HUES48 (cell line): ENCODE measurements at regions not wholly inside any gene's neighbourhood (a gene's known extent, or its start where the extent isn't known, plus 50 kb on each side); places are given as distances from the start of the nearest gene placed in this dataset.

Experiments
- H3K27ac ChIP-seq: one replicate; pipeline ENCODE4 v1.7.0; 2013; ENCODE audit warnings: low read depth, low read length, inconsistent platforms
- H3K27me3 ChIP-seq: 2 replicates; pipeline ENCODE4 v1.6.1; 2013; ENCODE audit warnings: mild to moderate bottlenecking, low read length; ENCODE audit not compliant: control insufficient read depth, insufficient read depth
- H3K36me3 ChIP-seq: 2 replicates; pipeline ENCODE4 v1.6.1; 2013; ENCODE audit warnings: low read length; ENCODE audit not compliant: control insufficient read depth, insufficient read depth
- H3K4me1 ChIP-seq: 2 replicates; pipeline ENCODE4 v1.6.1; 2013; ENCODE audit warnings: mild to moderate bottlenecking, low read length; ENCODE audit not compliant: control insufficient read depth, insufficient read depth
- H3K4me3 ChIP-seq: 2 replicates; pipeline ENCODE4 v1.5.1; 2013; ENCODE audit warnings: mild to moderate bottlenecking, low read depth, low read length
- H3K9ac ChIP-seq: 2 replicates; pipeline ENCODE4 v1.6.1; 2013; ENCODE audit warnings: mild to moderate bottlenecking, low read depth, low read length, moderate library complexity
- H3K9me3 ChIP-seq: 2 replicates; pipeline ENCODE4 v1.6.1; 2013; ENCODE audit warnings: low read length; ENCODE audit not compliant: control insufficient read depth, insufficient read depth

- no peak overlapping the region for H3K27ac ChIP-seq
Measured at GRCh38 chrX:7235071-7235470, 87.1 kb upstream of the PUDP start.

DNA sequence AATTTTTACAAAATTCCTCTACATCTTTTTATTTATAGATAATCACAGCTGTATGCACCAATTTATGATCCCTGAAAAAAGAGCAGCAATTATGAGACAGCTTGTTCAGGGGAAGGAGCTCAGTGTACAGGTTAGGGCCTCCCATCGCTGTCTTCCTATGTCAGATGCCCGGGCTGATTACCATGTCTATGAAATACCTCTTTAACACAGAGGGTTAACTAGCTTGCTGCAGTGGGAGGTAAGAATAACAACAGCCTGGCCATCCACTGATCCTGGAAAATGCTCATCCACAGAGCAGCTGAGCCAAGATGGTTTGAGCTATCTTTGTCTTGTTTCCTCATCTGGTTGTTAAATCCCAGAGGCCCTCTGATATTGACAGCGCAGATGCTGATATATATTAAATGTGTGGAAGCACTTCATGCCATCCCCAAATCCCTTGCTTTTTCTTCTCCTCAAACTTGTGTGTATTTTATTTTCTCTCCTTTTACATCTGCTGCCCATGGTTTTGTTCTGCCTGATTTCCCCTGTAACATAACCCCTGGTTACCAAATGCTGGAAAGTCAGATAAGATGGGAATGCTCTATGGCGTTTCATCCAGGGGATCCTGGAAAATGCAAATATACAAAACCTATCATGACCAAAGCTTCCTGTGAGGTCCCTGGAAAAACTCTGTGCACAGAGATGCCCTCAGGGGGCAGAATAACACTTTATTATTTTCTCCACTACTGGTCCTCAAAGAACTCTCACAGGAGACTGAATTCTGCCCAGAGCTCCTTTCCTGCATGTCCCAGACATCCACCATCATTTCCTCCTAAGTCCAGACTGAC lies 85.8 kb upstream of the PUDP start:
- no peak overlapping the region for H3K9ac ChIP-seq
- H3K36me3 ChIP-seq, result no peaks in the 10 kb centered on the region
- no peaks in the 10 kb centered on the region for H3K9me3 ChIP-seq
- no peak overlapping the region for H3K4me3 ChIP-seq
- H3K4me1 ChIP-seq, result peaks cover 22% of the 10 kb centered on the region
- peaks cover 20% of the 10 kb centered on the region for H3K27me3 ChIP-seq
- no peak overlapping the region for H3K27ac ChIP-seq

More at GRCh38 chrX:7235071-7235470, 87.1 kb upstream of the PUDP start:
- Histone ChIP-seq H3K27me3 (peaks cover 20% of the 10 kb centered on the region), H3K9me3 (no peaks in the 10 kb centered on the region), H3K4me3 (no peak overlapping the region), H3K9ac (no peak overlapping the region), H3K36me3 (no peaks in the 10 kb centered on the region), H3K4me1 (peaks cover 22% of the 10 kb centered on the region)

DNA sequence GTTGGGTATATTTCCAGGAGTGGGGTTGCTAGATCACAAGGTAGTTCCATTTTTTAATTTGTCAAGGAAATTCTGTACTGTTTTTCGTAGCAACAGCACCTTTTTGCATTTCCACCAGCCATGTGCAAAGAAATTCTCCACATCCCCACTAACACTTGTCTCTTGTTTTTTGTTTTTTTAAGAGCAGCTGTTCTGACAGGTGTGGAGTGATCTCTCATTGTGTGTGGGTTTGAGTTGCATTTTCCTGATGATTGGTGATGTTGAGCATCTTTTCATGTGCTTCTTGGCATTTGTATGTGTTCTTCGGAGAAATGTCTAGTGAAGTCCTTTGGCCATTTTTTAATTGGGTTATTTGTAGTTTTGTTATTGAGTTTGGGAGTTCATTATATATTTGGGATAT lies 80.3 kb upstream of the PUDP start:
- Histone ChIP-seq H3K4me3 (no peak overlapping the region), H3K9me3 (no peaks in the 10 kb centered on the region), H3K9ac (no peak overlapping the region), H3K36me3 (no peaks in the 10 kb centered on the region), H3K27ac (no peak overlapping the region), H3K27me3 (no peaks in the 10 kb centered on the region; the same call in none of the 2 replicates), H3K4me1 (no peaks in the 10 kb centered on the region)

- no peaks in the 10 kb centered on the region for H3K27me3 ChIP-seq
- no peaks in the 10 kb centered on the region for H3K4me1 ChIP-seq
- no peak overlapping the region for H3K9ac ChIP-seq
- H3K27ac ChIP-seq, result no peak overlapping the region
- no peaks in the 10 kb centered on the region for H3K36me3 ChIP-seq
- H3K9me3 ChIP-seq, result no peaks in the 10 kb centered on the region
- H3K4me3 ChIP-seq, result no peak overlapping the region
Measured at GRCh38 chrX:7225338-7225737, 77.4 kb upstream of the PUDP start.

DNA sequence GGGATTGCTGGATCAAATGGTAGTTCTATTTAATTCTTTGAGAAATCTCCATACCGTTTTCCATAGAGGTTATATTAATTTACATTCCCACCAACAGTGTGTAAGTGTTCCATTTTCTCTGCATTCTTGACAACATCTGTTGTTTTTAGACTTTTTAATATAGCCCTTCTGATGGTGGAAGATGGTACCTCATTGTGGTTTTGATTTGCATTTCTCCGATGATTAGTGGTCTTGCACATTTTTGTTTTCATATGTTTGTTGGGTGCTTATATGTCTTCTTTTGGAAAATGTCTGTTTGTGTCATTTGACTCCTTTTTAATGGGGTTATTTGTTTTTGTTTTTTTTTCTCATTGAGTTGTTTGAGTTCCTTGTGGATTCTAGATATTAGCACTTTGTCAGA lies 75.3 kb upstream of the PUDP start:
- Histone ChIP-seq H3K4me1 (peaks cover 10% of the 10 kb centered on the region), H3K4me3 (no peak overlapping the region), H3K9me3 (no peaks in the 10 kb centered on the region), H3K36me3 (no peaks in the 10 kb centered on the region), H3K27ac (no peak overlapping the region), H3K9ac (no peak overlapping the region), H3K27me3 (no peaks in the 10 kb centered on the region)

DNA sequence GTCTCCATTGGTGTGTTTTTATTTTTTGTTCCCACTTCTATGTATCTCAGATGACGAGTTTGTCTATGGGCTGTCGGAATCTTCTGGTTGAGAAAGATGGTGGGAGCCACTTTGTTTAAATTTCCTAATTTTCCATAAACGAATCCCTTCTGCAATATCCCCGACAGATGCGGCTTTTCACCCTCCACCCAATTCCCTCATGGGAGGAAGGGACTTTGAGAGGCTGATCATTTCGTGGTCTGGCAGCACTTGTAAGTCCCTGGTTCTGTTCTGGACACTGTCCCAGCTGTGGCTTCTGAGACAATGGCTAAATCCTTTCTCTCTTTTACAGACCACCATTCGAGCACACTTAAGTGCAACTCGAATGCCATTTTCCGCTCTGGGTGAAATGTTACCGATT lies 72.2 kb upstream of the PUDP start:
- Histone ChIP-seq H3K4me3 (no peak overlapping the region), H3K27ac (no peak overlapping the region), H3K9me3 (no peaks in the 10 kb centered on the region), H3K27me3 (no peaks in the 10 kb centered on the region), H3K36me3 (no peaks in the 10 kb centered on the region), H3K4me1 (peaks cover 12% of the 10 kb centered on the region), H3K9ac (no peak overlapping the region)

DNA sequence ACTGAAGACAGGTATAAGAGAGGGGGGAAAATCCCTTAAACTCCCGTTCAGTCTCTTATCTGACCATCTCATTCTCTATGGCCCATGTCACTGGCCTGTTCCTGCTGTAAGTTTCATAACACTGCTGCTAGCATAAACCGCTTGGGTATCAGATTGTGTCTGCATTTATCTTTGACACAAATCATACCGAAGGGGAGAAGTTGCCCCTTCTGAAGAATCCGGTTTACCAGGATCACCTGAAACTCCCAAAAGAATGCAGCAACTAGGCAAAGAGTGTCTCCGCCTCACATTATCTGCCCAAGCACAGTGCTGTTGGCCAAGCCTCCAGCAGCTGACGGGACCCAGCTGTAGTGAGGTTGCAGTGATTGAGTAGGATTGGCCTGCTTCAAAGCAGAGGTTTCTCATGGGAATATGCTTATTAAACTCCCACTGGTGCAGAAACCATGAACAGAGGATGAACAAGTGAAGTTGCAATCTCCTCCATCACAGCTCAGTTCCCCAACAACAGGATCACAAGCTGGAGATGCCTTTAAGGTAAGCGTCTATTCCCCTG lies 71.3 kb upstream of the PUDP start:
- peaks cover 12% of the 10 kb centered on the region for H3K4me1 ChIP-seq
- H3K36me3 ChIP-seq, result no peaks in the 10 kb centered on the region
- H3K9ac ChIP-seq, result no peak overlapping the region
- no peaks in the 10 kb centered on the region for H3K27me3 ChIP-seq
- no peaks in the 10 kb centered on the region for H3K9me3 ChIP-seq
- no peak overlapping the region for H3K4me3 ChIP-seq
- no peak overlapping the region for H3K27ac ChIP-seq

DNA sequence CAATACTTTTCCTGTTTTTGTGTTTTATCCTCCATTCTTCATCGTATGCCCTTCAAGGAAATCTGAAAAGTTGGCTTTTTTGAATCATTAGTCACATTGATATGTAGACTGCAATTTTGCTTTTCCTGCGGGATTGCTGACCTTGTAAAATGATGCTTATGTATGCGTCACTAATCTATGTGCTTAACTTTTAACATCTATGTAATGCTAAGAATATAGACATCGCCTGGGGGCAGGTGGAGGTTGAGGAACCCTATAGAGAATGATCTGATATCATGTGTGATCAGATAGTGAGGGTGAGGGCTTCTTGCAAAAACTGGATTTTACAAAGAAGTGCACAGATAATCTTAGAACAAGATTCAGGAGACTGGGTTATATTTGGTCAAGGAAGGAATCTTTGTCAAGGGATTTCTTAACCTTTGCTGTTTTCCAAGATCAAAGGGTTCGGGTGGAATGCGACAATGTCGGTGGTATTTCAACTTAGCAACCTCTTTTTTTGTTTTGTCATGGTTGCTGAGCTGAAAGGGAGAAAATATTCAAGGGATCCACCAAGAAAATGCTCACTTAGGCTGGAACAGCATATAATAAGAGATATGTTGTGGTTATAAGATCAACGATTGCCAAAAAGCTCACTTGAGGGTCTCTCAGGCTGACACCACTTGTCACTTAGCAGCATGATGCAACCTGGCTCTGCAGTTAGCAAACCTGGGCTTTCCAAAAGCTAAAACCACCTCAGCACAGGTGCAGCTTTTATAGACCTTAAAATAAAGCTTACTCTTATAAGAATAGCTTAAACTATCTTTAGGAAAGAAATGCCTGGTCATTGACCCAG lies 70.6 kb upstream of the PUDP start:
- Histone ChIP-seq H3K27ac (no peak overlapping the region), H3K27me3 (no peaks in the 10 kb centered on the region), H3K9ac (no peak overlapping the region), H3K4me1 (peaks cover 12% of the 10 kb centered on the region), H3K4me3 (no peak overlapping the region), H3K36me3 (no peaks in the 10 kb centered on the region), H3K9me3 (no peaks in the 10 kb centered on the region)

GRCh38 chrX:7216981-7217587 lies 69.1 kb upstream of the PUDP start:
- no peak overlapping the region for H3K27ac ChIP-seq
- no peak overlapping the region for H3K4me3 ChIP-seq
- H3K4me1 ChIP-seq, result peaks cover 12% of the 10 kb centered on the region
- no peak overlapping the region for H3K9ac ChIP-seq
- no peaks in the 10 kb centered on the region for H3K9me3 ChIP-seq
- H3K27me3 ChIP-seq, result no peaks in the 10 kb centered on the region
- no peaks in the 10 kb centered on the region for H3K36me3 ChIP-seq

DNA sequence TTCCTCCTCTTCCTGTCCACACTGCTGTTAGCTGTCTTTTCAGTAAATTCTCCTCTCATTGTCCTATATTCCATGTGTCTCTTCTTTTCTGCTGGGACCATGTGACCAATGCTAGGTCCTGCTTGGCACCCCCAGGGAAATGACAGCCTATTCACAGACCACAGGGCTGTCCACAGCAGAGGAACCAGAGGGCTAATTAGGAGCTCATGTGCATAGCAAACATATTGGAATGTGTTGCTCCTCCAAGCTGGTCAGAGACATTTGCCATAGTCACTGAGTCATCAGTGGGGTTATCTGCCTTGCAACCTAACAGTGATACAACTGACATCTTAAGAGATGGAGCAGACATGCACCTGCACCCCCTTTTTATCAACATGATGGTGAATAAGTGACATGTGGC lies 67.9 kb upstream of the PUDP start:
- Histone ChIP-seq H3K36me3 (no peaks in the 10 kb centered on the region), H3K27ac (no peak overlapping the region), H3K9me3 (no peaks in the 10 kb centered on the region), H3K27me3 (no peaks in the 10 kb centered on the region), H3K4me1 (peaks cover 12% of the 10 kb centered on the region), H3K4me3 (no peak overlapping the region), H3K9ac (no peak overlapping the region)
